SK-N-SH treated with all-trans-retinoic acid at 6 μM for 48 hours (cell line): ENCODE measurements at regions not wholly inside any gene's neighbourhood (a gene's known extent, or its start where the extent isn't known, plus 50 kb on each side); places are given as distances from the start of the nearest gene placed in this dataset.
"Not testable (repeated sequence)": the region's sequence is repeated elsewhere in the genome, so short reads cannot be mapped to it uniquely, and the experiment has no call there.

ENCODE experiments used
- ATAC-seq: fragments of 200-7000 bp; cut with Tn5 transposase; 3 replicates; pipeline ENCODE4 v1.9.1; 2020; ENCODE audit warnings: mild to moderate bottlenecking, moderate library complexity
- ARNTL ChIP-seq: fragments of 450-650 bp; formaldehyde crosslinking; IDR thresholded peaks from 2 replicates; pipeline ENCODE4 v1.5.0; 2020; ENCODE audit warnings: low read depth, mild to moderate bottlenecking, moderate library complexity, borderline replicate concordance
- BACH2 ChIP-seq: fragments of 250-450 bp; sonication (Bioruptor Pico); IDR thresholded peaks from 2 replicates; pipeline ENCODE4 v1.9.0; 2021; ENCODE audit warnings: mild to moderate bottlenecking, borderline replicate concordance
- CSDC2 ChIP-seq: fragments of 250-450 bp; sonication (Bioruptor Pico); IDR thresholded peaks from 2 replicates; pipeline ENCODE4 v1.5.0; 2020; ENCODE audit warnings: mild to moderate bottlenecking, moderate library complexity
- ESRRG ChIP-seq: fragments of 250-450 bp; sonication (Bioruptor Pico); IDR thresholded peaks from 2 replicates; pipeline ENCODE4 v1.6.1; 2021; ENCODE audit warnings: mild to moderate bottlenecking
- GLIS3 ChIP-seq: fragments of 250-450 bp; sonication (Bioruptor Pico); IDR thresholded peaks from 2 replicates; pipeline ENCODE4 v1.5.0; 2020; ENCODE audit warnings: mild to moderate bottlenecking, moderate library complexity
- ISL1 ChIP-seq: fragments of 250-450 bp; sonication (Bioruptor Pico); IDR thresholded peaks from 2 replicates; pipeline ENCODE4 v2.1.2; 2022; ENCODE audit warnings: mild to moderate bottlenecking, moderate library complexity
- OSR1 ChIP-seq: fragments of 250-450 bp; sonication (Bioruptor Pico); IDR thresholded peaks from 2 replicates; pipeline ENCODE4 v1.8.0; 2022; ENCODE audit warnings: moderate library complexity, mild to moderate bottlenecking, inconsistent platforms
- PPARA ChIP-seq: fragments of 250-450 bp; sonication (Bioruptor Pico); IDR thresholded peaks from 2 replicates; pipeline ENCODE4 v1.5.0; 2020; ENCODE audit warnings: mild to moderate bottlenecking, borderline replicate concordance
- SNAI2 ChIP-seq: fragments of 250-450 bp; sonication (Bioruptor Pico); IDR thresholded peaks from 2 replicates; pipeline ENCODE4 v1.5.0; 2020; ENCODE audit warnings: mild to moderate bottlenecking, moderate library complexity
- TCF4 ChIP-seq: fragments of 250-450 bp; sonication (Bioruptor Pico); IDR thresholded peaks from 2 replicates; pipeline ENCODE4 v1.8.0; 2021; ENCODE audit warnings: mild to moderate bottlenecking, moderate library complexity, borderline replicate concordance
- TOX ChIP-seq: fragments of 250-450 bp; sonication (Bioruptor Pico); IDR thresholded peaks from 2 replicates; pipeline ENCODE4 v1.8.0; 2021; ENCODE audit warnings: mild to moderate bottlenecking, moderate library complexity, borderline replicate concordance
- ZFP3 ChIP-seq: fragments of 250-450 bp; sonication (Bioruptor Pico); IDR thresholded peaks from 2 replicates; pipeline ENCODE4 v1.5.0; 2020; ENCODE audit warnings: mild to moderate bottlenecking, moderate library complexity
- ZNF8 ChIP-seq: fragments of 450-650 bp; formaldehyde crosslinking; IDR thresholded peaks from 2 replicates; pipeline ENCODE4 v1.5.0; 2020; ENCODE audit warnings: mild to moderate bottlenecking, moderate library complexity
- TF ChIP-seq, protein P1 (sequence below): fragments of 250-450 bp; sonication (Bioruptor Pico); IDR thresholded peaks from 2 replicates; pipeline ENCODE4 v1.5.0; 2020; ENCODE audit warnings: mild to moderate bottlenecking, moderate library complexity
- TF ChIP-seq, protein P2 (sequence below): fragments of 250-450 bp; sonication (Bioruptor Pico); IDR thresholded peaks from 2 replicates; pipeline ENCODE4 v1.5.1; 2021; ENCODE audit warnings: mild to moderate bottlenecking, moderate library complexity
- TF ChIP-seq, protein P3 (sequence below): fragments of 250-450 bp; sonication (Bioruptor Pico); IDR thresholded peaks from 2 replicates; pipeline ENCODE4 v1.8.0; 2021; ENCODE audit warnings: low read depth, mild to moderate bottlenecking, moderate library complexity, borderline replicate concordance
- TF ChIP-seq, protein P4 (sequence below): fragments of 250-450 bp; sonication (Bioruptor Pico); IDR thresholded peaks from 2 replicates; pipeline ENCODE4 v1.8.0; 2020; ENCODE audit warnings: mild to moderate bottlenecking, moderate library complexity, borderline replicate concordance
- TF ChIP-seq, protein P5 (sequence below): fragments of 250-450 bp; sonication (Bioruptor Pico); IDR thresholded peaks from 2 replicates; pipeline ENCODE4 v1.5.1; 2020; ENCODE audit warnings: low read depth, mild to moderate bottlenecking, moderate library complexity

DNA sequence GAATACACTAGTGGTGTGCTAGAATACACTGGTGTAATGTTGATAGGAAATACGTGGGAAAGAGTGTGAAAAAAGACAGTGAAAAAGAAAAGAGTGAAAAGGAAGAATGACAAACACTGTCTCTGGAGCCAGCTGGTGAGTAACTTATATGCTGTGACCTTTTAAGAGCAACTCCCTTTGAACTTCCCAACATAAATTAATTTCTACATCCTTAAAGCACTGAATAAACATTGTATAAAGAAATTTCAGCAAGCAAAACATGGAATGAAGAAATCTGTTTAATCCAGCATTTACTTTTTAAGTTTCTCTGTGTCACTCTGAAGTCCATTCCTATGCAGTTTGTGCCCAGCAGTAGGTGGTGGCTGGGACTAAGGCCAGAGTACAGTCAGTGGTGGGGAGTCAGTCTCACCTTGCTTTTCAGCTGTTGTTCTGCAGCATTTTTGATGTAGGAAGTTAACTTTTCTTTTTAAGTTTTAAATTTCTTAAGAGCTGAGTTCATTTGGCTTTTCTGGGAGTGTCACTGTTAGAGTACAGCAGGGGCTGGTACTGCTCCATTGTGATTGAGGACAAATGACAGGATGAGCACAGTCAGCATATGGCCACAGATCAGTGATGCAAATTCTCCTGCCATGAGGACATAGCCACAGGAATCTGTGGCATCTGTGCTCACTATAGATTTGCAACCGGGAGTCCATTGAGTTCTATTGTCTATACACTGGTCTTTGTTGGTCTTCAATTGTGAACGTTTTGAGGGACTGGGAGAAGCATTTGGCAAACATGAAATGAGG is 321.8 kb downstream of the ZNF248 start:
- no peak for ATAC-seq

DNA sequence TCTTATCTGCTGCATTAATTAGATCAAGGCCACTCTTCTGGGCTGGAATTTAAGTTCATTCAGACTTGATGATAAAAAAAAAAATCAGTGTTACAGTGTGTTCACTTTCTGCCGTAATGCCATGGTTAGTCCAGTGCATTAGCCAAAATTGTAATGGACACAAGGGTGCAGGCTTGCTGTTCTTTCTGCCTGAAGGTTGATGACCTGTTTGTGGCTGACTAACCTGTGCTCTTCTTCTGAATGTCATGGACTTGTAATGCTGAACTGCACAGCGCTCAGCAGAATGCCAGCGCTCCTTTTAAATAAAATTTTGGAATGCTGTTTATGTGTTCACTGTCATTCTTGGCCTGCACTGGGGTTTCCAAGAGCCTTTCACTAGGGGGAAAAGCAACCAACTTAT is 323.2 kb downstream of the ZNF248 start:
- no peak for ATAC-seq
- TF ChIP-seq GLIS3 (CRISPR knock-in tag) (no peak), TOX (CRISPR knock-in tag) (no peak), ZFP3 (no peak), ESRRG (CRISPR knock-in tag) (no peak), ZNF8 (CRISPR knock-in tag) (no peak)
- TF ChIP-seq, protein P1, sequence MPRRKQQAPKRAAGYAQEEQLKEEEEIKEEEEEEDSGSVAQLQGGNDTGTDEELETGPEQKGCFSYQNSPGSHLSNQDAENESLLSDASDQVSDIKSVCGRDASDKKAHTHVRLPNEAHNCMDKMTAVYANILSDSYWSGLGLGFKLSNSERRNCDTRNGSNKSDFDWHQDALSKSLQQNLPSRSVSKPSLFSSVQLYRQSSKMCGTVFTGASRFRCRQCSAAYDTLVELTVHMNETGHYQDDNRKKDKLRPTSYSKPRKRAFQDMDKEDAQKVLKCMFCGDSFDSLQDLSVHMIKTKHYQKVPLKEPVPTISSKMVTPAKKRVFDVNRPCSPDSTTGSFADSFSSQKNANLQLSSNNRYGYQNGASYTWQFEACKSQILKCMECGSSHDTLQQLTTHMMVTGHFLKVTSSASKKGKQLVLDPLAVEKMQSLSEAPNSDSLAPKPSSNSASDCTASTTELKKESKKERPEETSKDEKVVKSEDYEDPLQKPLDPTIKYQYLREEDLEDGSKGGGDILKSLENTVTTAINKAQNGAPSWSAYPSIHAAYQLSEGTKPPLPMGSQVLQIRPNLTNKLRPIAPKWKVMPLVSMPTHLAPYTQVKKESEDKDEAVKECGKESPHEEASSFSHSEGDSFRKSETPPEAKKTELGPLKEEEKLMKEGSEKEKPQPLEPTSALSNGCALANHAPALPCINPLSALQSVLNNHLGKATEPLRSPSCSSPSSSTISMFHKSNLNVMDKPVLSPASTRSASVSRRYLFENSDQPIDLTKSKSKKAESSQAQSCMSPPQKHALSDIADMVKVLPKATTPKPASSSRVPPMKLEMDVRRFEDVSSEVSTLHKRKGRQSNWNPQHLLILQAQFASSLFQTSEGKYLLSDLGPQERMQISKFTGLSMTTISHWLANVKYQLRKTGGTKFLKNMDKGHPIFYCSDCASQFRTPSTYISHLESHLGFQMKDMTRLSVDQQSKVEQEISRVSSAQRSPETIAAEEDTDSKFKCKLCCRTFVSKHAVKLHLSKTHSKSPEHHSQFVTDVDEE (CRISPR knock-in tag), result no peak
- TF ChIP-seq, protein P2, sequence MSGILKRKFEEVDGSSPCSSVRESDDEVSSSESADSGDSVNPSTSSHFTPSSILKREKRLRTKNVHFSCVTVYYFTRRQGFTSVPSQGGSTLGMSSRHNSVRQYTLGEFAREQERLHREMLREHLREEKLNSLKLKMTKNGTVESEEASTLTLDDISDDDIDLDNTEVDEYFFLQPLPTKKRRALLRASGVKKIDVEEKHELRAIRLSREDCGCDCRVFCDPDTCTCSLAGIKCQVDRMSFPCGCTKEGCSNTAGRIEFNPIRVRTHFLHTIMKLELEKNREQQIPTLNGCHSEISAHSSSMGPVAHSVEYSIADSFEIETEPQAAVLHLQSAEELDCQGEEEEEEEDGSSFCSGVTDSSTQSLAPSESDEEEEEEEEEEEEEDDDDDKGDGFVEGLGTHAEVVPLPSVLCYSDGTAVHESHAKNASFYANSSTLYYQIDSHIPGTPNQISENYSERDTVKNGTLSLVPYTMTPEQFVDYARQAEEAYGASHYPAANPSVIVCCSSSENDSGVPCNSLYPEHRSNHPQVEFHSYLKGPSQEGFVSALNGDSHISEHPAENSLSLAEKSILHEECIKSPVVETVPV (CRISPR knock-in tag), result no peak
- TF ChIP-seq, all 23 proteins: peak for 0

More for the DNA sequence above, 321.8 kb downstream of the ZNF248 start:
- TF ChIP-seq PPARA (CRISPR knock-in tag) (no peak), ESRRG (CRISPR knock-in tag) (no peak), ARNTL (CRISPR knock-in tag) (no peak), ZNF8 (CRISPR knock-in tag) (no peak), OSR1 (CRISPR knock-in tag) (no peak), CSDC2 (CRISPR knock-in tag) (no peak), SNAI2 (CRISPR knock-in tag) (no peak), BACH2 (CRISPR knock-in tag) (no peak), ISL1 (no peak), TCF4 (no peak)
- TF ChIP-seq, protein P3, sequence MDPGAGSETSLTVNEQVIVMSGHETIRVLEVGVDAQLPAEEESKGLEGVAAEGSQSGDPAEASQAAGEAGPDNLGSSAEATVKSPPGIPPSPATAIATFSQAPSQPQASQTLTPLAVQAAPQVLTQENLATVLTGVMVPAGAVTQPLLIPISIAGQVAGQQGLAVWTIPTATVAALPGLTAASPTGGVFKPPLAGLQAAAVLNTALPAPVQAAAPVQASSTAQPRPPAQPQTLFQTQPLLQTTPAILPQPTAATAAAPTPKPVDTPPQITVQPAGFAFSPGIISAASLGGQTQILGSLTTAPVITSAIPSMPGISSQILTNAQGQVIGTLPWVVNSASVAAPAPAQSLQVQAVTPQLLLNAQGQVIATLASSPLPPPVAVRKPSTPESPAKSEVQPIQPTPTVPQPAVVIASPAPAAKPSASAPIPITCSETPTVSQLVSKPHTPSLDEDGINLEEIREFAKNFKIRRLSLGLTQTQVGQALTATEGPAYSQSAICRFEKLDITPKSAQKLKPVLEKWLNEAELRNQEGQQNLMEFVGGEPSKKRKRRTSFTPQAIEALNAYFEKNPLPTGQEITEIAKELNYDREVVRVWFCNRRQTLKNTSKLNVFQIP (CRISPR knock-in tag), result no peak
- TF ChIP-seq, protein P4, sequence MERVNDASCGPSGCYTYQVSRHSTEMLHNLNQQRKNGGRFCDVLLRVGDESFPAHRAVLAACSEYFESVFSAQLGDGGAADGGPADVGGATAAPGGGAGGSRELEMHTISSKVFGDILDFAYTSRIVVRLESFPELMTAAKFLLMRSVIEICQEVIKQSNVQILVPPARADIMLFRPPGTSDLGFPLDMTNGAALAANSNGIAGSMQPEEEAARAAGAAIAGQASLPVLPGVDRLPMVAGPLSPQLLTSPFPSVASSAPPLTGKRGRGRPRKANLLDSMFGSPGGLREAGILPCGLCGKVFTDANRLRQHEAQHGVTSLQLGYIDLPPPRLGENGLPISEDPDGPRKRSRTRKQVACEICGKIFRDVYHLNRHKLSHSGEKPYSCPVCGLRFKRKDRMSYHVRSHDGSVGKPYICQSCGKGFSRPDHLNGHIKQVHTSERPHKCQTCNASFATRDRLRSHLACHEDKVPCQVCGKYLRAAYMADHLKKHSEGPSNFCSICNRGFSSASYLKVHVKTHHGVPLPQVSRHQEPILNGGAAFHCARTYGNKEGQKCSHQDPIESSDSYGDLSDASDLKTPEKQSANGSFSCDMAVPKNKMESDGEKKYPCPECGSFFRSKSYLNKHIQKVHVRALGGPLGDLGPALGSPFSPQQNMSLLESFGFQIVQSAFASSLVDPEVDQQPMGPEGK (CRISPR knock-in tag), result no peak
- TF ChIP-seq, protein P5, sequence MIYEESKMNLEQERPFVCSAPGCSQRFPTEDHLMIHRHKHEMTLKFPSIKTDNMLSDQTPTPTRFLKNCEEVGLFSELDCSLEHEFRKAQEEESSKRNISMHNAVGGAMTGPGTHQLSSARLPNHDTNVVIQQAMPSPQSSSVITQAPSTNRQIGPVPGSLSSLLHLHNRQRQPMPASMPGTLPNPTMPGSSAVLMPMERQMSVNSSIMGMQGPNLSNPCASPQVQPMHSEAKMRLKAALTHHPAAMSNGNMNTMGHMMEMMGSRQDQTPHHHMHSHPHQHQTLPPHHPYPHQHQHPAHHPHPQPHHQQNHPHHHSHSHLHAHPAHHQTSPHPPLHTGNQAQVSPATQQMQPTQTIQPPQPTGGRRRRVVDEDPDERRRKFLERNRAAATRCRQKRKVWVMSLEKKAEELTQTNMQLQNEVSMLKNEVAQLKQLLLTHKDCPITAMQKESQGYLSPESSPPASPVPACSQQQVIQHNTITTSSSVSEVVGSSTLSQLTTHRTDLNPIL (CRISPR knock-in tag), result no peak
- TF ChIP-seq, protein P1 (CRISPR knock-in tag), result no peak
- TF ChIP-seq, protein P2 (CRISPR knock-in tag), result no peak
- TF ChIP-seq, all 23 proteins: peak for 0

DNA sequence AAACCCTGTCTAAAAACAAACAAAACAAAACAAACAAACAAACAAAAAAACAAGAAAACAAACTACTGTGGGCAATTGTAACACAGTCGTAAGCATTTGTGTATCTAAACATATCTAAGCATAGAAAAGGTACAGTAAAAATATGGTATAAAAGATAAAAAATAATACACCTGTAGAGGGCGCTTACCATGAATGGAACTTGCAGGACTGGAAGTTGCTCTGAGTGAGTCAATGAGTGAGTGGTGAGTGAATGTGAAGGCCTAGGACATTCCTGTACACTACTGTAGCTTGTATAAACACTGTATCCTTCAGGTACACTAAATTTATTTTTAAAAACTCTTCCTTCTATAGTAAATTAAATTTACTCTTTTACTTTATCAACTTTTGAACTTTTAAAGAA is 332.0 kb downstream of the ZNF248 start:
- not testable (repeated sequence) for ATAC-seq
